Colonic mucosa (tissue), 4 donors: ENCODE measurements at regions not wholly inside any gene's neighbourhood (a gene's known extent, or its start where the extent isn't known, plus 50 kb on each side); places are given as distances from the start of the nearest gene placed in this dataset.
"Not testable (repeated sequence)": the region's sequence is repeated elsewhere in the genome, so short reads cannot be mapped to it uniquely, and the experiment has no call there.

Experiments
- DNase-seq: peaks from one replicate; pipeline ENCODE4 v3.0.0-alpha.2; 2020
- H3K27ac ChIP-seq: fragments of 200-600 bp; one replicate; pipeline ENCODE4 v1.8.0; 2021
- H3K27me3 ChIP-seq: fragments of 200-600 bp; one replicate; pipeline ENCODE4 v1.8.0; 2021
- H3K36me3 ChIP-seq: fragments of 200-600 bp; one replicate; pipeline ENCODE4 v1.8.0; 2021
- H3K4me1 ChIP-seq: fragments of 200-600 bp; one replicate; pipeline ENCODE4 v1.8.0; 2021; ENCODE audit warnings: mild to moderate bottlenecking
- H3K4me3 ChIP-seq: fragments of 200-600 bp; one replicate; pipeline ENCODE4 v1.8.0; 2021
- H3K9ac ChIP-seq, 2 donors: one replicate each; pipeline ENCODE4 v1.7.0; 2013; ENCODE audit warnings: control low read depth in 2 of 2, low read depth in 2 of 2, low read length in 2 of 2
- H3K9me3 ChIP-seq: fragments of 200-600 bp; one replicate; pipeline ENCODE4 v1.8.0; 2021
- intact Hi-C: fragments of 100-400 bp; cut with DNase I; formaldehyde crosslinking; loops from one replicate; pipeline ENCODE4 v1.14.1; 2022
- TF ChIP-seq, protein P1 (sequence below): fragments of 200-600 bp; IDR thresholded peaks from one replicate; pipeline ENCODE4 v1.8.0; 2022; ENCODE audit warnings: antibody characterized with exemption, mild to moderate bottlenecking
- donor health status: healthy.
- donor health status: DM: no; HTN: no; CAD: no.
- donor health status: DM: no; HTN: no; CAD: no.

DNA sequence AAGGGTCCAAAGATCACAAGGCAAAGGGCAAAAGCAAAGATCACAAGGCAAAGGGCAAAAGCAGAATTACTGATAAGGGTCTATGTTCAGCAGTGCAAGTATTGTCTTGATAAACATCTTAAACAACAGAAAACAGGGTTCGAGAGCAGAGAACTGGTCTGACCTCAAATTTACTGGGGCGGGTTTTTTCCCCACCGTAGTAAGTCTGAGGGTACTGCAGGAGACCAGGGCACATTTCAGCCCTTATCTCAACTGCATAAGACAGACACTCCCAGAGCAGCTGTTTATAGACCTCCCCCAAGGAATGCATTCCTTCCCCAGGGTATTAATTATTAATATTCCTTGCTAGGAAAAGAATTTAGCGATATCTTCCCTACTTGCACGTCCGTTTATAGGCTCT, 61.3 kb downstream of the ZNF860 start:
- H3K36me3 ChIP-seq, H3K4me1 ChIP-seq, H3K4me3 ChIP-seq, H3K9ac ChIP-seq, intact Hi-C loops, H3K27ac ChIP-seq, H3K27me3 ChIP-seq, H3K9me3 ChIP-seq, DNase-seq: not testable (repeated sequence)

DNA sequence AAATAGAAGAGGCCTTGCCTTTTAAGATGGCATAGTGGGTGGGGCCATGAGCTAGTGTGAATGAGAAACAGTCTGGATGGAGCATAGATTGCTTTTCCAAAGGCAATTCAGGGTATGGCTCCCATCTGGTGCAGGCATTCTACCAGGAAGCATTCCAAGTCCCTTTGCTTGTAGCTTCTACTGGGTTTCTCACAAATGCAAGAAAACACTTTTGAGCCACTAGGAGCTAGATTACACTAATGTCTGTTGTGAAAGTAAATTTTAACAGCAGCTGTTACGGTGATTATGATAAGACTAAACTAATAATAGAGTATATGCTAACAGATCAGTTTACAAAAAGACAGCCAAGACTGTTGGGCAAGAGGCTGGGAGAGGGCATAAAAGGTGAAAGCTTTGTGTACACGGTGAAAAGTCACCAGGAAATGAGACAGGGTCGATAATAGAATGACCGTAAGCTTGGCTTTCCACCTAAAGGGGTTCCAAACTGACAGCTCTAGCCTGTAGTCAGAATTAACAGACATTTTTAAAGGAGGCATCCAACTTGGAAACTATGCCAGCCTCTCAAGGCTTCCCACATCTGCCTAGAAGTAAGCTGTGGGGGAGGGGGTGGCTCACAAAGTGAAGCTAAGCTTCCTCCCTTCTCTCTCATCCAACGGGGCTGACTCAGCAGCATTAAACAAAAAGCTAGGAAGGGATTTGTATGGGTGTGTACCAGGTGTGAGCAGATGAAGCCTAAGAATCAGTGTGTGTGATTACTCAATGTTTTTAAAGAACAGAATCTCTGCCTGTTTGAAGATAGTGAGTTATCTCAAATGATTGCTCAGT, 61.1 kb upstream of the GPD1L start:
- TF ChIP-seq, protein P1, sequence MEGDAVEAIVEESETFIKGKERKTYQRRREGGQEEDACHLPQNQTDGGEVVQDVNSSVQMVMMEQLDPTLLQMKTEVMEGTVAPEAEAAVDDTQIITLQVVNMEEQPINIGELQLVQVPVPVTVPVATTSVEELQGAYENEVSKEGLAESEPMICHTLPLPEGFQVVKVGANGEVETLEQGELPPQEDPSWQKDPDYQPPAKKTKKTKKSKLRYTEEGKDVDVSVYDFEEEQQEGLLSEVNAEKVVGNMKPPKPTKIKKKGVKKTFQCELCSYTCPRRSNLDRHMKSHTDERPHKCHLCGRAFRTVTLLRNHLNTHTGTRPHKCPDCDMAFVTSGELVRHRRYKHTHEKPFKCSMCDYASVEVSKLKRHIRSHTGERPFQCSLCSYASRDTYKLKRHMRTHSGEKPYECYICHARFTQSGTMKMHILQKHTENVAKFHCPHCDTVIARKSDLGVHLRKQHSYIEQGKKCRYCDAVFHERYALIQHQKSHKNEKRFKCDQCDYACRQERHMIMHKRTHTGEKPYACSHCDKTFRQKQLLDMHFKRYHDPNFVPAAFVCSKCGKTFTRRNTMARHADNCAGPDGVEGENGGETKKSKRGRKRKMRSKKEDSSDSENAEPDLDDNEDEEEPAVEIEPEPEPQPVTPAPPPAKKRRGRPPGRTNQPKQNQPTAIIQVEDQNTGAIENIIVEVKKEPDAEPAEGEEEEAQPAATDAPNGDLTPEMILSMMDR = no peak
- Histone ChIP-seq H3K9me3 (no peaks in the 10 kb centered on the region), H3K27me3 (no peaks in the 10 kb centered on the region), H3K36me3 (no peaks in the 10 kb centered on the region), H3K4me3 (no peak overlapping the region), H3K9ac (no peak overlapping the region), H3K4me1 (no peaks in the 10 kb centered on the region), H3K27ac (peak overlapping the region; percentile 65)
- peak; percentile 70 for DNase-seq
- intact Hi-C loops = no loop called here

DNA sequence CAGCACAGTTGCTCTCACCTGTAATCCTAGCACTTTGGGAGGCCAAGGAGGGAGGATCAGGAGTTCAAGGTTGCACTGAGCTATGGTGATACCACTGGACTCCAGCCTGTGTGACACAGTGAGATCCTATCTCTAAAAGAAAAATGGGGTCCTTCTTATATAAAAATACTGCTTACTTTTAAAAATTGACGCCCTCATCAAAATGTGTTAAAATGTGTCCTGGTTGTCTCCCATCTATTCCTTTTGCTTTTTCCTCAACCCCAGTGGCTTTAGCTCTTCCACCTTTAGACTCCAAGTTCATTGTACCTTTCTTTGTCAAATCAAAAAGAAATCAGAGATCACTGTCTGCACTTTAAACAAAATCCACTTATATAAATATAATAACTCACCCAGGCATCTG, 60.3 kb upstream of the GPD1L start:
- Histone ChIP-seq H3K27ac (peak overlapping the region; percentile 65), H3K9me3 (no peaks in the 10 kb centered on the region), H3K27me3 (no peaks in the 10 kb centered on the region), H3K9ac (no peak overlapping the region), H3K4me3 (no peak overlapping the region), H3K4me1 (no peaks in the 10 kb centered on the region), H3K36me3 (no peaks in the 10 kb centered on the region)
- intact Hi-C loops = no loop called here
- DNase-seq = no peak
- TF ChIP-seq, protein P1 = no peak

DNA sequence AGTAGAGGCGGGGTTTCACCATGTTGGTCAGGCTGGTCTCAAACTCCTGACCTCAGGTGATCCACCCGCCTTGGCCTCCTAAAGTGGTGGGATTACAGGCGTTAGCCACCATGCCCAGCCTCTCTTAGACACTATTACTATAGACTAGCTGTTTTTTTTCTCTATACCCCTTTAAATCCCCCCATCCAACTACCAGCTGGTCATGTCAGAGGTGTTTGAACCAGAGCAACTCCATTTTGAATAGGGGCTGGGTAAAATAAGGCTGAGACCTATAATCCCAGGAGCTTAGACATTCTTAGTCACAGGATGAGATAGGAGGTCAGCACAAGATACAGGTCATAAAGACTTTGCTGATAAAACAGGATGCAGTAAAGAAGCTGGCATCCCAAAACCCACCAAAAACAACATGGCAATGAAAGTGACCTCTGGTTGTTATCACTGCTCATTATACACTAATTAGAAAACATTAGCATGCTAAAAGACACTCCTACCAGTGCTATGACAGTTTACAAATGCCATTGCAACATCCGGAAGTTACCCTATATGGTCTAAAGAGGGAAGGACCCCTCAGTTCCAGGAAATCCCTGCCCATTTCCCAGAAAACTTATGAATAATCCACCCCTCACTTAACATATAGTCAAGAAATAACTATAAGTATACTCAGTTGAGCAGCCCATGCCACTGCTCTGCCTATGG, 57.8 kb upstream of the GPD1L start:
- no peaks in the 10 kb centered on the region for H3K36me3 ChIP-seq
- H3K27me3 ChIP-seq = no peaks in the 10 kb centered on the region
- DNase-seq = no peak
- no peak overlapping the region for H3K9ac ChIP-seq
- H3K27ac ChIP-seq = no peak overlapping the region
- intact Hi-C loops = no loop called here
- no peaks in the 10 kb centered on the region for H3K4me1 ChIP-seq
- H3K9me3 ChIP-seq = no peaks in the 10 kb centered on the region
- no peak overlapping the region for H3K4me3 ChIP-seq
- TF ChIP-seq, protein P1 = no peak

DNA sequence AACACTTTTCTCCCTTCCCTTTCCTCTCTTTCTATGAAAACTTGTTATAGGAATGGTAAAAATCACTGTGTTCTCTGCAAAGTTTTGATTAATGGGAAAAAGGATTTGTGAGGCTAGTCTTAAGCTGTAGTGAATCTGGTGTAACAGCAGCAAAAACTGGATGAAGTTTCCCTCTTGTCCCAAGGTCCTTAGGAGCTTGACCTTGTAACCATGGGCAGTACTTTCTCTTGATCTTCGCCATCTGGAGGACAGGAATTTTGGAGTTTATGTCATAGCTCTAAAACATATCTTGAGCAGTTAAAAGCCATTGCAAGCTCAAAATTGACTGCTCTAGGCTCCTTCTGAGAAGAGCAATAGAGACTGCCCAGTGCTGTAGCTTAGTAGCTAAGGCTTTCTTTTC, 56.5 kb upstream of the GPD1L start:
- Histone ChIP-seq H3K36me3 (no peaks in the 10 kb centered on the region), H3K4me3 (no peak overlapping the region), H3K27me3 (no peaks in the 10 kb centered on the region), H3K4me1 (no peaks in the 10 kb centered on the region), H3K27ac (no peak overlapping the region), H3K9ac (no peak overlapping the region), H3K9me3 (no peaks in the 10 kb centered on the region)
- no peak for DNase-seq
- intact Hi-C loops = no loop called here
- TF ChIP-seq, protein P1 = no peak

DNA sequence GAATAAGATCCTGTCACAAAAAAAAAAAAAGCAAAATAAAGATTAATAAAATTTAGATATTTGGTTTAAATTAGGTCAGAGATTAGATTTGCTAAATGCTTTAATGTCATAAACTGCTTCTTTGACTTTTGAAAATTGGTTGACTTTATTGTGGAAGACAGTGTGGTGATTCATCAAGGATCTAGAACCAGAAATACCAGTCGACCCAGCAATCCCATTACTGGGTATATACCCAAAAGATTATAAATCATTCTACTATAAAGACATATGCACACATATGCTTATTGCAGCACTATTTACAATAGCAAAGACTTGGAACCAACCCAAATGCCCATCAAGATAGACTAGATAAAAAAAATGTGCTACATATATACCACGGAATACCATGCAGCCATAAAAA, 54.2 kb upstream of the GPD1L start:
- H3K4me3 ChIP-seq, H3K9me3 ChIP-seq, H3K36me3 ChIP-seq, H3K27me3 ChIP-seq, H3K4me1 ChIP-seq, H3K27ac ChIP-seq, intact Hi-C loops, H3K9ac ChIP-seq: not testable (repeated sequence)
- DNase-seq = peak; percentile 60

DNA sequence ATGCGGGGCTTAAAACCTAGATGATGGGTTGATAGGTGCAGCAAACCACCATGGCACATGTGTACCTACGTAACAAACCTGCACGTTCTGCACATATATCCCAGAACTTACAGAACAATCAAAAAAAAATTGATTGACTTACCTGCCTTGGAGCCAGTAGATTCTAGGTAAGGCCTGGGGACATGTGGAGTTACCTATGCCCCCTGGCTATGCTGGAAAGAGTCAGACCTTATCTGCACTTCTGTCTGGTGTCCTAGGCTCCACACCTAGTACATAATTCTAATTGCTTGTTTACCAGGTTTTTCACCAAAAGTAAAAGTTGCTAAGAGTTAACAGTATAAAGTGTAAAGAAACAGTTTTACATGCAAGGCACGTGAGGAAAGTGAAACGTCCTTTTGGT, 53.6 kb upstream of the GPD1L start:
- H3K27ac ChIP-seq, H3K27me3 ChIP-seq, H3K4me3 ChIP-seq, H3K9me3 ChIP-seq, DNase-seq, H3K4me1 ChIP-seq, intact Hi-C loops, H3K36me3 ChIP-seq, H3K9ac ChIP-seq: not testable (repeated sequence)
